Liver (tissue), 8 donors: ENCODE measurements at regions not wholly inside any gene's neighbourhood (a gene's known extent, or its start where the extent isn't known, plus 50 kb on each side); places are given as distances from the start of the nearest gene placed in this dataset.

Experiments used
- DNase-seq: peaks from one replicate; pipeline ENCODE4 v3.0.0-alpha.2; 2017; ENCODE audit warnings: low spot score
- H3K27ac ChIP-seq, 2 donors: one replicate each; pipeline ENCODE4 v1.7.0; 2013; ENCODE audit warnings: inconsistent platforms in 2 of 2, low read length in 2 of 2, control low read depth in 1 of 2, low read depth in 1 of 2, mild to moderate bottlenecking in 1 of 2
- H3K27me3 ChIP-seq, 4 donors: one replicate each; pipeline versions ENCODE4 v1.6.1 to v1.7.0; 2013; ENCODE audit warnings: low read length in 3 of 4, inconsistent platforms in 1 of 4, mild to moderate bottlenecking in 1 of 4, moderate library complexity in 1 of 4; ENCODE audit not compliant: control insufficient read depth in 4 of 4, insufficient read depth in 4 of 4
- H3K36me3 ChIP-seq, 4 donors: one replicate each; pipeline versions ENCODE4 v1.6.1 to v1.7.0; 2013; ENCODE audit warnings: low read length in 3 of 4, mild to moderate bottlenecking in 3 of 4, low read depth in 1 of 4, moderate library complexity in 1 of 4; ENCODE audit not compliant: control insufficient read depth in 4 of 4, insufficient read depth in 3 of 4
- H3K4me1 ChIP-seq, 4 donors: one replicate each; pipeline versions ENCODE4 v1.6.1 to v1.7.0; 2013; ENCODE audit warnings: low read length in 3 of 4, mild to moderate bottlenecking in 3 of 4, moderate library complexity in 1 of 4; ENCODE audit not compliant: control insufficient read depth in 4 of 4, insufficient read depth in 4 of 4
- H3K4me3 ChIP-seq, 3 donors: one replicate each; pipeline versions ENCODE4 v1.6.1 to v1.7.0; 2013; ENCODE audit warnings: low read length in 3 of 3, control low read depth in 1 of 3, low read depth in 1 of 3, mild to moderate bottlenecking in 1 of 3
- H3K9ac ChIP-seq, 2 donors: one replicate each; pipeline ENCODE4 v1.7.0; 2013; ENCODE audit warnings: low read length in 2 of 2, mild to moderate bottlenecking in 2 of 2, moderate library complexity in 2 of 2, control low read depth in 1 of 2, low read depth in 1 of 2
- H3K9me3 ChIP-seq, 4 donors: one replicate each; pipeline versions ENCODE4 v1.6.1 to v1.7.0; 2013; ENCODE audit warnings: low read length in 3 of 4; ENCODE audit not compliant: control insufficient read depth in 4 of 4
- ATF3 ChIP-seq: IDR thresholded peaks from 2 replicates; pipeline ENCODE4 v1.6.1; 2016; ENCODE audit warnings: antibody characterized with exemption
- CTCF ChIP-seq: fragments of 150-350 bp; IDR thresholded peaks from 2 replicates; pipeline ENCODE4 v1.5.1; 2017; ENCODE audit warnings: improper control_type of control experiment, low read depth, low read length; ENCODE audit not compliant: missing input control
- EGR1 ChIP-seq, 2 donors: IDR thresholded peaks; 2 replicates each; pipeline ENCODE4 v1.6.1; 2016 to 2018; ENCODE audit warnings: antibody characterized with exemption in 2 of 2, low read depth in 2 of 2
- FOXA1 ChIP-seq: IDR thresholded peaks from 2 replicates; pipeline ENCODE4 v1.6.1; 2016; ENCODE audit warnings: antibody characterized with exemption
- FOXA2 ChIP-seq: IDR thresholded peaks from 2 replicates; pipeline ENCODE4 v1.6.1; 2016; ENCODE audit warnings: antibody characterized with exemption
- GABPA ChIP-seq, 2 donors: IDR thresholded peaks in 1 of 2; conservative IDR thresholded peaks in 1 of 2; 2 replicates each; pipeline ENCODE4 v1.6.1; 2016; ENCODE audit warnings: antibody characterized with exemption in 2 of 2, mild to moderate bottlenecking in 1 of 2, moderate library complexity in 1 of 2
- HNF4A ChIP-seq, 2 donors: conservative IDR thresholded peaks; 2 replicates each; pipeline ENCODE4 v1.6.1; 2016; ENCODE audit warnings: antibody characterized with exemption in 2 of 2, mild to moderate bottlenecking in 2 of 2
- HNF4G ChIP-seq: IDR thresholded peaks from 2 replicates; pipeline ENCODE4 v1.6.1; 2016; ENCODE audit warnings: antibody characterized with exemption
- JUND ChIP-seq, 2 donors: IDR thresholded peaks; 2 replicates each; pipeline ENCODE4 v1.6.1; 2016; ENCODE audit warnings: antibody characterized with exemption in 2 of 2
- MAX ChIP-seq: IDR thresholded peaks from 2 replicates; pipeline ENCODE4 v1.6.1; 2016; ENCODE audit warnings: antibody characterized with exemption
- NR2F2 ChIP-seq: IDR thresholded peaks from 2 replicates; pipeline ENCODE4 v1.6.1; 2016; ENCODE audit warnings: antibody characterized with exemption
- RAD21 ChIP-seq, 2 donors: IDR thresholded peaks; 2 replicates each; pipeline ENCODE4 v1.6.1; 2016; ENCODE audit warnings: antibody characterized with exemption in 2 of 2, mild to moderate bottlenecking in 2 of 2
- REST ChIP-seq: IDR thresholded peaks from 2 replicates; pipeline ENCODE4 v1.6.1; 2016; ENCODE audit warnings: antibody characterized with exemption, mild to moderate bottlenecking
- RXRA ChIP-seq, 2 donors: IDR thresholded peaks; 2 replicates each; pipeline ENCODE4 v1.6.1; 2017 to 2018; ENCODE audit warnings: antibody characterized with exemption in 2 of 2, mild to moderate bottlenecking in 1 of 2
- SP1 ChIP-seq: IDR thresholded peaks from 2 replicates; pipeline ENCODE4 v1.6.1; 2018; ENCODE audit warnings: antibody characterized with exemption, mild to moderate bottlenecking
- TAF1 ChIP-seq: conservative IDR thresholded peaks from 2 replicates; pipeline ENCODE4 v1.6.1; 2016; ENCODE audit warnings: antibody characterized with exemption, mild to moderate bottlenecking
- YY1 ChIP-seq: IDR thresholded peaks from 2 replicates; pipeline ENCODE4 v1.6.1; 2016; ENCODE audit warnings: antibody characterized with exemption, mild to moderate bottlenecking
- ZBTB33 ChIP-seq: IDR thresholded peaks from 2 replicates; pipeline ENCODE4 v1.6.1; 2016; ENCODE audit warnings: antibody characterized with exemption
- WGBS: extraction: QIAGEN DNeasy Blood & Tissue Kit; methylation state at CpG from one replicate; pipeline ENCODE4 v1.1.7; 2013; 5-methylcytosine and 5-hydroxymethylcytosine counted together
- donor health status: healthy.
- donor health status: healthy.
- donor health status: healthy.
- donor health status: healthy.
- donor health status: healthy.

- no peak for DNase-seq
- WGBS: 34% methylated on average over 3 of the region's 3 CpGs
- H3K9me3 ChIP-seq: no peaks in the 10 kb centered on the region
Observed at GRCh38 chr6:126926926-126927325, 191.5 kb upstream of the RSPO3 start.

More at GRCh38 chr6:126926926-126927325, 191.5 kb upstream of the RSPO3 start:
- Histone ChIP-seq H3K27me3 (peaks cover 0 to 8% (median 1%) of the 10 kb centered on the region in 4 donors), H3K36me3 (no peaks in the 10 kb centered on the region), H3K27ac (no peak overlapping the region), H3K4me3 (no peak overlapping the region), H3K9ac (no peak overlapping the region), H3K4me1 (no peaks in the 10 kb centered on the region)
- TF ChIP-seq HNF4A (conservative IDR thresholded peaks at IDR 0.05) (no peak), HNF4G (no peak), REST (no peak), RXRA (IDR thresholded peaks at IDR 0.05) (no peak), RAD21 (IDR thresholded peaks at IDR 0.05) (no peak), ATF3 (no peak), ZBTB33 (no peak), TAF1 (no peak), FOXA1 (no peak), NR2F2 (no peak), SP1 (no peak), GABPA (IDR thresholded peaks at IDR 0.05 in 1 of 2, conservative IDR thresholded peaks at IDR 0.05 in 1 of 2) (no peak), YY1 (no peak), JUND (IDR thresholded peaks at IDR 0.05) (no peak), EGR1 (IDR thresholded peaks at IDR 0.05; ENCODE audit: low read depth in 2 of 2) (no peak), CTCF (no peak), FOXA2 (no peak), MAX (no peak)
